GM12878 (cell line): ENCODE measurements at regions not wholly inside any gene's neighbourhood (a gene's known extent, or its start where the extent isn't known, plus 50 kb on each side); places are given as distances from the start of the nearest gene placed in this dataset.

Experiments used
- ATAC-seq: fragments of 200-7000 bp; cut with Tn5 transposase; 3 replicates; pipeline ENCODE4 v1.9.1; 2020; ENCODE audit warnings: mild to moderate bottlenecking, moderate library complexity
- BruUV-seq: library from RNA; stranded (reverse); fragments of 400-500 nt; replicated peaks from 2 replicates; lab custom pipeline; 2021; lab: Mats Ljungman, UMichigan
- CTCF ChIA-PET: fragments of 300-600 bp; sonication (Branson Sonifier 250); formaldehyde crosslinking; extraction: SDS; loops from one replicate; lab custom pipeline; 2021; ENCODE audit warnings: inconsistent platforms; lab: Yijun Ruan, JAX
- POLR2A ChIA-PET: fragments of 350-600 bp; formaldehyde crosslinking; extraction: SDS; loops from one replicate; lab custom pipeline; 2021; ENCODE audit warnings: inconsistent platforms; lab: Charles Lee
- RAD21 ChIA-PET: fragments of 300-600 bp; sonication (Branson Sonifier 250); formaldehyde crosslinking; loops from one replicate; lab custom pipeline; 2023; ENCODE audit warnings: antibody characterized with exemption; ENCODE audit not compliant: unreplicated experiment; lab: Charles Lee
- SMC1A ChIA-PET: fragments of 300-600 bp; sonication (Branson Sonifier 250); formaldehyde crosslinking; loops from one replicate; lab custom pipeline; 2023; ENCODE audit not compliant: unreplicated experiment, uncharacterized antibody; lab: Charles Lee
- DNase-seq: peaks from one replicate; pipeline ENCODE4 v3.0.0-alpha.2; 2011; ENCODE audit warnings: low read depth, low spot score
- FAIRE-seq: peaks from 3 replicates; lab custom pipeline; 2011; peaks lifted over from hg19 to GRCh38; lab: Jason Lieb, UNC
- H2AFZ ChIP-seq: 2 replicates; pipeline ENCODE4 v1.6.0; 2011; ENCODE audit warnings: low read depth, low read length, control low read depth; ENCODE audit not compliant: control insufficient read depth
- H3K27ac ChIP-seq: 2 replicates; pipeline ENCODE4 v1.5.1; 2011; ENCODE audit warnings: control low read depth; ENCODE audit not compliant: control insufficient read depth, insufficient read depth
- H3K27me3 ChIP-seq, 2 experiments: replicated peaks in 1 of 2; 2 replicates each; pipeline versions ENCODE4 v1.6.0 to v1.6.1; 2011; ENCODE audit warnings: low read length in 1 of 2; ENCODE audit not compliant: control insufficient read depth in 2 of 2, insufficient read depth in 2 of 2
- H3K36me3 ChIP-seq, 2 experiments: 2 replicates each; pipeline ENCODE4 v1.5.1; 2011; ENCODE audit warnings: low read length in 1 of 2; ENCODE audit not compliant: control insufficient read depth in 2 of 2, insufficient read depth in 2 of 2
- H3K4me1 ChIP-seq: 2 replicates; pipeline ENCODE4 v1.6.1; 2011; ENCODE audit warnings: mild to moderate bottlenecking, low read length, moderate library complexity, mixed read lengths; ENCODE audit not compliant: control insufficient read depth, insufficient read depth
- H3K4me2 ChIP-seq: 2 replicates; pipeline ENCODE4 v1.6.0; 2011; ENCODE audit warnings: control low read depth; ENCODE audit not compliant: control insufficient read depth, insufficient read depth
- H3K4me3 ChIP-seq: fragments of 200-600 bp; sonication (generic); 2 replicates; pipeline ENCODE4 v1.5.1; 2016
- H3K79me2 ChIP-seq: 2 replicates; pipeline ENCODE4 v1.6.0; 2011; ENCODE audit warnings: low read length; ENCODE audit not compliant: control insufficient read depth, insufficient read depth
- H3K9ac ChIP-seq: 2 replicates; pipeline ENCODE4 v1.8.0; 2011; ENCODE audit warnings: low read length, control low read depth, mixed read lengths; ENCODE audit not compliant: control insufficient read depth, insufficient read depth
- H3K9me3 ChIP-seq: replicated peaks from 3 replicates; pipeline ENCODE4 v1.5.1; 2011; ENCODE audit warnings: mild to moderate bottlenecking, low read length; ENCODE audit not compliant: control insufficient read depth, insufficient read depth
- H4K20me1 ChIP-seq: 2 replicates; pipeline ENCODE4 v1.6.0; 2011; ENCODE audit not compliant: control insufficient read depth, insufficient read depth
- CHD1 ChIP-seq: IDR thresholded peaks from 2 replicates; pipeline ENCODE4 v1.6.1; 2012; ENCODE audit warnings: low read depth, low read length, improper control_type of control experiment
- EZH2 ChIP-seq: IDR thresholded peaks from 2 replicates; pipeline ENCODE4 v1.6.1; 2012; ENCODE audit warnings: low read depth, mild to moderate bottlenecking, control low read depth, inconsistent platforms, low read length, borderline replicate concordance; ENCODE audit not compliant: control insufficient read depth
- HDAC6 ChIP-seq: fragments of 200-600 bp; sonication (generic); IDR thresholded peaks from one replicate; pipeline ENCODE4 v1.8.0; 2017; ENCODE audit warnings: antibody characterized with exemption; ENCODE audit not compliant: unreplicated experiment
- IKZF2 ChIP-seq, 2 experiments: fragments of 450-650 bp; IDR thresholded peaks; 2 replicates each; pipeline ENCODE4 v1.6.1; 2017; ENCODE audit warnings: mild to moderate bottlenecking in 2 of 2, moderate library complexity in 2 of 2
- POLR2A ChIP-seq: IDR thresholded peaks from 2 replicates; pipeline ENCODE4 v1.6.1; 2011; ENCODE audit warnings: low read depth, mild to moderate bottlenecking, low read length
- SP1 ChIP-seq: IDR thresholded peaks from one replicate; pipeline ENCODE4 v1.6.1; 2011; ENCODE audit warnings: low read depth, low read length
- SRF ChIP-seq, 2 experiments: IDR thresholded peaks; 2 replicates each; pipeline ENCODE4 v1.6.1; 2011; ENCODE audit warnings: low read depth in 2 of 2, low read length in 2 of 2, mild to moderate bottlenecking in 1 of 2, moderate library complexity in 1 of 2
- TBL1XR1 ChIP-seq: IDR thresholded peaks from 2 replicates; pipeline ENCODE4 v1.6.1; 2012; ENCODE audit warnings: low read depth, low read length, improper control_type of control experiment
- WGBS: methylation state at CpG from one replicate; pipeline ENCODE4 v1.1.6; 2016; ENCODE audit warnings: low lambda C conversion rate; ENCODE audit not compliant: insufficient replicate concordance, insufficient coverage; ENCODE audit errors: missing lambda C conversion rate; 5-methylcytosine and 5-hydroxymethylcytosine counted together
- in situ Hi-C: fragments of 300-500 bp; cut with MboI; formaldehyde crosslinking; loops from 9 replicates; pipeline ENCODE4 v1.14.3; 2018; ENCODE audit warnings: mixed read lengths
- intact Hi-C: fragments of 100-400 bp; cut with micrococcal nuclease; formaldehyde crosslinking; loops from one replicate; pipeline ENCODE4 v1.14.2; 2022; ENCODE audit not compliant: unreplicated experiment
- TF ChIP-seq, protein P1 (sequence below): fragments of 450-650 bp; conservative IDR thresholded peaks from 2 replicates; pipeline ENCODE4 v1.6.1; 2017; ENCODE audit warnings: mild to moderate bottlenecking, moderate library complexity
- TF ChIP-seq, protein P2 (sequence below): fragments of 450-650 bp; formaldehyde crosslinking; IDR thresholded peaks from 2 replicates; pipeline ENCODE4 v1.4.0; 2020; ENCODE audit warnings: mild to moderate bottlenecking, moderate library complexity
- TF ChIP-seq, protein P3 (sequence below): fragments of 450-650 bp; IDR thresholded peaks from 2 replicates; pipeline ENCODE4 v1.6.1; 2014; ENCODE audit warnings: mild to moderate bottlenecking

DNA sequence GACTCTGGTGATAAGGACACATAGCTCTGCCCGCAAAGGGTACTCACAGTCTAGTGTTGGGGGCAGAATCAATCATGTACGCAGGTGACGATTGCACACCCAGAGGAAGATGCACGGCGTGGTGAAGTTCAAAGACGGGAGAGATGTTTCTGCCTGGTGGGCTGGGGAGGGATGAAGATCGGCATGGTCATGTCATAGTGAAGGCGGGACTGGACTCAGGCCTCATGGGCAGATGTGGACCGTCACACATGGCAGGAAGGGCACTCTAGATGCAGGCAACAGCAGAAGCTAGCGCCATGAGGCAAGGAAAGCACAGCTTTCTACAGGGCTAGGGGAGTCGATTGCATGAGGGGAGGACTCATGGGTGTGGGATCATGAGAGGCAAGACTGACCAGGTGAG is 240.6 kb downstream of the OPA1 start (continued):
- TF ChIP-seq, protein P1, sequence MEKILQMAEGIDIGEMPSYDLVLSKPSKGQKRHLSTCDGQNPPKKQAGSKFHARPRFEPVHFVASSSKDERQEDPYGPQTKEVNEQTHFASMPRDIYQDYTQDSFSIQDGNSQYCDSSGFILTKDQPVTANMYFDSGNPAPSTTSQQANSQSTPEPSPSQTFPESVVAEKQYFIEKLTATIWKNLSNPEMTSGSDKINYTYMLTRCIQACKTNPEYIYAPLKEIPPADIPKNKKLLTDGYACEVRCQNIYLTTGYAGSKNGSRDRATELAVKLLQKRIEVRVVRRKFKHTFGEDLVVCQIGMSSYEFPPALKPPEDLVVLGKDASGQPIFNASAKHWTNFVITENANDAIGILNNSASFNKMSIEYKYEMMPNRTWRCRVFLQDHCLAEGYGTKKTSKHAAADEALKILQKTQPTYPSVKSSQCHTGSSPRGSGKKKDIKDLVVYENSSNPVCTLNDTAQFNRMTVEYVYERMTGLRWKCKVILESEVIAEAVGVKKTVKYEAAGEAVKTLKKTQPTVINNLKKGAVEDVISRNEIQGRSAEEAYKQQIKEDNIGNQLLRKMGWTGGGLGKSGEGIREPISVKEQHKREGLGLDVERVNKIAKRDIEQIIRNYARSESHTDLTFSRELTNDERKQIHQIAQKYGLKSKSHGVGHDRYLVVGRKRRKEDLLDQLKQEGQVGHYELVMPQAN, result no peak
- TF ChIP-seq POLR2A (no peak), SP1 (no peak), TBL1XR1 (no peak)
- TF ChIP-seq, protein P2, sequence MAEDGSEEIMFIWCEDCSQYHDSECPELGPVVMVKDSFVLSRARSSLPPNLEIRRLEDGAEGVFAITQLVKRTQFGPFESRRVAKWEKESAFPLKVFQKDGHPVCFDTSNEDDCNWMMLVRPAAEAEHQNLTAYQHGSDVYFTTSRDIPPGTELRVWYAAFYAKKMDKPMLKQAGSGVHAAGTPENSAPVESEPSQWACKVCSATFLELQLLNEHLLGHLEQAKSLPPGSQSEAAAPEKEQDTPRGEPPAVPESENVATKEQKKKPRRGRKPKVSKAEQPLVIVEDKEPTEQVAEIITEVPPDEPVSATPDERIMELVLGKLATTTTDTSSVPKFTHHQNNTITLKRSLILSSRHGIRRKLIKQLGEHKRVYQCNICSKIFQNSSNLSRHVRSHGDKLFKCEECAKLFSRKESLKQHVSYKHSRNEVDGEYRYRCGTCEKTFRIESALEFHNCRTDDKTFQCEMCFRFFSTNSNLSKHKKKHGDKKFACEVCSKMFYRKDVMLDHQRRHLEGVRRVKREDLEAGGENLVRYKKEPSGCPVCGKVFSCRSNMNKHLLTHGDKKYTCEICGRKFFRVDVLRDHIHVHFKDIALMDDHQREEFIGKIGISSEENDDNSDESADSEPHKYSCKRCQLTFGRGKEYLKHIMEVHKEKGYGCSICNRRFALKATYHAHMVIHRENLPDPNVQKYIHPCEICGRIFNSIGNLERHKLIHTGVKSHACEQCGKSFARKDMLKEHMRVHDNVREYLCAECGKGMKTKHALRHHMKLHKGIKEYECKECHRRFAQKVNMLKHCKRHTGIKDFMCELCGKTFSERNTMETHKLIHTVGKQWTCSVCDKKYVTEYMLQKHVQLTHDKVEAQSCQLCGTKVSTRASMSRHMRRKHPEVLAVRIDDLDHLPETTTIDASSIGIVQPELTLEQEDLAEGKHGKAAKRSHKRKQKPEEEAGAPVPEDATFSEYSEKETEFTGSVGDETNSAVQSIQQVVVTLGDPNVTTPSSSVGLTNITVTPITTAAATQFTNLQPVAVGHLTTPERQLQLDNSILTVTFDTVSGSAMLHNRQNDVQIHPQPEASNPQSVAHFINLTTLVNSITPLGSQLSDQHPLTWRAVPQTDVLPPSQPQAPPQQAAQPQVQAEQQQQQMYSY, result no peak
- TF ChIP-seq, all 136 proteins: peak for 0

DNA sequence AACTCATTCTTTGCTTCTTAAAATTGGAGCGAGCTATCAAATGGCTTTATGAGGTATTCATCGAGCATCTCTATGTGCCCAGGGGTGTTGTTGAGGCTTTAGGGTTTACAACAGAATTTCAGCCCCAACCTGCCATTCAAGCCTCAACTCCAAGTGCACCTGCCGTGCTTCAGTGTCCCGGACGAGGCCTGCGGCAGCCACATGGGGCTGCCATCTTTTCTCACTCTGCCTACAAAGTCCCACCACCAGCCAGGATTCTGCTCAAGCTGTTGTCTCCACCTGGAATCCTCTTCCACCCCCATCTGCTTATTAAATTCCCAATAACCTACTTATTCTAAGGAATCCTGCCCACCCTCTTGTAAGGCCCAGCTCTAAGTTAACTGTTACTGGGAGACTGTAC is 242.4 kb downstream of the OPA1 start:
- peaks cover 37% of the 10 kb centered on the region for H3K4me1 ChIP-seq
- CTCF ChIA-PET, result interaction anchor here (1.0 kb wide), 1 partner anchor 98 kb away, joined by 3 read pairs; no protein-coding TSS in a partner anchor
- no peak for TF ChIP-seq IKZF2 (IDR thresholded peaks at IDR 0.05)
- TF ChIP-seq EZH2, result no peak
- TF ChIP-seq HDAC6, result no peak
- no peak for TF ChIP-seq SRF (IDR thresholded peaks at IDR 0.05; ENCODE audit: low read depth in 2 of 2, low read length in 2 of 2)
- TF ChIP-seq, protein P3, sequence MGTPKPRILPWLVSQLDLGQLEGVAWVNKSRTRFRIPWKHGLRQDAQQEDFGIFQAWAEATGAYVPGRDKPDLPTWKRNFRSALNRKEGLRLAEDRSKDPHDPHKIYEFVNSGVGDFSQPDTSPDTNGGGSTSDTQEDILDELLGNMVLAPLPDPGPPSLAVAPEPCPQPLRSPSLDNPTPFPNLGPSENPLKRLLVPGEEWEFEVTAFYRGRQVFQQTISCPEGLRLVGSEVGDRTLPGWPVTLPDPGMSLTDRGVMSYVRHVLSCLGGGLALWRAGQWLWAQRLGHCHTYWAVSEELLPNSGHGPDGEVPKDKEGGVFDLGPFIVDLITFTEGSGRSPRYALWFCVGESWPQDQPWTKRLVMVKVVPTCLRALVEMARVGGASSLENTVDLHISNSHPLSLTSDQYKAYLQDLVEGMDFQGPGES, result no peak
- no peak for TF ChIP-seq CHD1
- TF ChIP-seq, all 136 proteins: peak for 0
- Histone ChIP-seq H3K9ac (no peak overlapping the region), H2AFZ (no peak overlapping the region), H3K4me3 (no peak overlapping the region), H3K9me3 (no peaks in the 10 kb centered on the region), H3K27ac (no peak overlapping the region), H3K36me3 (no peaks in the 10 kb centered on the region), H3K4me2 (no peak overlapping the region), H4K20me1 (no peaks in the 10 kb centered on the region), H3K79me2 (no peaks in the 10 kb centered on the region), H3K27me3 (no peaks in the 10 kb centered on the region)
- BruUV-seq, result no TSS peak
- SMC1A ChIA-PET, result interaction anchor here (0.7 to 1.5 kb wide), 2 partner anchors 9 to 169 kb away, joined by 3 read pairs; no protein-coding TSS in a partner anchor
- intact Hi-C loops, result no loop called here
- in situ Hi-C loops, result no loop called here
- POLR2A ChIA-PET, result no interaction called here
- no peak for DNase-seq
- 87% methylated on average over 6 of the region's 6 CpGs for WGBS
- RAD21 ChIA-PET, result interaction anchor here (2.0 kb wide), 1 partner anchor 8 kb away, joined by 5 read pairs; no protein-coding TSS in a partner anchor
- no peak for FAIRE-seq
- no peak for ATAC-seq
